ENCODE measurements at regions not wholly inside any gene's neighbourhood (a gene's known extent, or its start where the extent isn't known, plus 50 kb on each side); places are given as distances from the start of the nearest gene placed in this dataset.

DNA sequence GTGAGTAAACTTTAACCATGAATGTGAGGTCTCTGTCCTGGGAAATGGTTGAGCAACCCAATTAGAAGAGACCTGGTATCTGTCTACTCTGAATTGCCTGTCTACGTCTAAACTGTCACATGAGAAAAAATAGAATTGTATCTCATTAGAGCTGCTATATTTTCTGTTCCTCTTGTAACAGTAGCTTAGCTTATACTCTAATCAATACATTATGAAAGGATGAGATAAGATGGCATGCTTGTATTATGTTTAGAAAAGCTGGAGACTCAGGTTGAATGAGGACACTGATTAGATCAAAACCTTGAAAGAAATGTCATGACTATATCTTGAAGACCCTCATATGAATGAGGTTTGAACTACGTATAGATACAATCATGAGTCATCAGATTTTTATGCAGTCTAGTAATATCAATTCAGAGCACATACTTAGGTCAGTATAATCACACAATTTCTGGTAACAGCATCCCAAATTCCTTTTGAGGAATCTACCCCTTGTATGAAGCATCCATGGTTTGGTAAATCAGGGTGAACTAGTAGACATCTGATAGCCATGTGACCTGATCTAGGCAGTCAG lies 561.5 kb upstream of the CHORDC1 start:
- H3K4me2 ChIP-seq = no peak overlapping the region
- no peaks in the 10 kb centered on the region for H3K27me3 ChIP-seq (ENCODE audit: insufficient read depth, low read depth)
- TF ChIP-seq, protein P1, sequence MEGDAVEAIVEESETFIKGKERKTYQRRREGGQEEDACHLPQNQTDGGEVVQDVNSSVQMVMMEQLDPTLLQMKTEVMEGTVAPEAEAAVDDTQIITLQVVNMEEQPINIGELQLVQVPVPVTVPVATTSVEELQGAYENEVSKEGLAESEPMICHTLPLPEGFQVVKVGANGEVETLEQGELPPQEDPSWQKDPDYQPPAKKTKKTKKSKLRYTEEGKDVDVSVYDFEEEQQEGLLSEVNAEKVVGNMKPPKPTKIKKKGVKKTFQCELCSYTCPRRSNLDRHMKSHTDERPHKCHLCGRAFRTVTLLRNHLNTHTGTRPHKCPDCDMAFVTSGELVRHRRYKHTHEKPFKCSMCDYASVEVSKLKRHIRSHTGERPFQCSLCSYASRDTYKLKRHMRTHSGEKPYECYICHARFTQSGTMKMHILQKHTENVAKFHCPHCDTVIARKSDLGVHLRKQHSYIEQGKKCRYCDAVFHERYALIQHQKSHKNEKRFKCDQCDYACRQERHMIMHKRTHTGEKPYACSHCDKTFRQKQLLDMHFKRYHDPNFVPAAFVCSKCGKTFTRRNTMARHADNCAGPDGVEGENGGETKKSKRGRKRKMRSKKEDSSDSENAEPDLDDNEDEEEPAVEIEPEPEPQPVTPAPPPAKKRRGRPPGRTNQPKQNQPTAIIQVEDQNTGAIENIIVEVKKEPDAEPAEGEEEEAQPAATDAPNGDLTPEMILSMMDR (conservative IDR thresholded peaks at IDR 0.05; ENCODE audit: low read depth, low read length) = no peak
- no peak overlapping the region for H3K27ac ChIP-seq
- no peaks in the 10 kb centered on the region for H3K79me2 ChIP-seq (ENCODE audit: insufficient read depth, low read depth)
- no peaks in the 10 kb centered on the region for H3K36me3 ChIP-seq (ENCODE audit: insufficient read depth)
- H3K9ac ChIP-seq = no peak overlapping the region
- no peaks in the 10 kb centered on the region for H3K4me1 ChIP-seq (ENCODE audit: low read depth, poor library complexity, severe bottlenecking)
- no peaks in the 10 kb centered on the region for H4K20me1 ChIP-seq (ENCODE audit: insufficient read depth)
- H3K4me3 ChIP-seq (IDR thresholded peaks at IDR 0.05; ENCODE audit: insufficient read depth, low read depth, low read length) = no peak overlapping the region
- no peak overlapping the region for H2AFZ ChIP-seq (ENCODE audit: low read depth)

DNA sequence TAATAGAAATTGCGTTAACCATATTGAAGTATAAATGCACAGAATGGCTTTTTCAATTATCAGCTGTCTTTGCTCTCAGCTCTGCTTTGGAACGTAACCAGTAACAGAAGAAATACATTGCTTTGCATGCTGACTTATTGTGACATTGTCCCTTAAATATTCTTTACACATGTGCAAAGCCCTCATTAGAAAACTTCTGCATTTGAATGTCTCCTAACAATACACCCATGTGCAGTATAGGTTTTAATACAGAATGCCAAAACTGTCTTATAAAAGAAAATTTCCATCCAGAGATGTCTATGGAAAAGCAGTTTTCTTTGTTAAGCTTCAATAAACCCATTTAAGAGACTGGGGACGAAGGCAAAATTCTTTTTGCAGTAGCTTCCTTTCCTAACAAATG lies 560.3 kb upstream of the CHORDC1 start:
- no peaks in the 10 kb centered on the region for H4K20me1 ChIP-seq (ENCODE audit: insufficient read depth)
- H3K4me2 ChIP-seq = no peak overlapping the region
- no peak overlapping the region for H3K27ac ChIP-seq
- no peak overlapping the region for H3K9ac ChIP-seq
- no peaks in the 10 kb centered on the region for H3K79me2 ChIP-seq (ENCODE audit: insufficient read depth, low read depth)
- H3K27me3 ChIP-seq (ENCODE audit: insufficient read depth, low read depth) = no peaks in the 10 kb centered on the region
- H2AFZ ChIP-seq (ENCODE audit: low read depth) = no peak overlapping the region
- no peak overlapping the region for H3K4me3 ChIP-seq (IDR thresholded peaks at IDR 0.05; ENCODE audit: insufficient read depth, low read depth, low read length)
- TF ChIP-seq, protein P1 (conservative IDR thresholded peaks at IDR 0.05; ENCODE audit: low read depth, low read length) = no peak
- H3K36me3 ChIP-seq (ENCODE audit: insufficient read depth) = no peaks in the 10 kb centered on the region
- no peaks in the 10 kb centered on the region for H3K4me1 ChIP-seq (ENCODE audit: low read depth, poor library complexity, severe bottlenecking)

DNA sequence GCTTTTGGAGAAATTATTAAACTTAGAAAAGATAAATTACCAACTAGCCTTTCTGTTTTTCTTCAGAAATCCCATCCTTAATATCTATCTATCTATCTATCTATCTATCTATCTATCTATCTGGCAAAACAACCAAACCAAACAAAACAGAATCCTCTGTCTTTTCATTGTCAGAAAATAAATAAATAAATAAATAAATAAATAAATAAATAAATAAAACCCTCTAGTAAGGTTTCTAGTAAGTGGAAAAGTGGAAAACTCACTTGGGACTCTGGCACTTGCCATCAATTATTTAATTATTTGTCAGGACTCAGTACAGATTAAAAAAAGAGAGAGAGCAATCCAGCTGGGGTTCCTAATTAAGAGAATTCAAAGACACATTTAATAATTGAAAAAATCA lies 556.2 kb upstream of the CHORDC1 start:
- TF ChIP-seq, protein P1 (conservative IDR thresholded peaks at IDR 0.05; ENCODE audit: low read depth, low read length) = no peak
- no peaks in the 10 kb centered on the region for H3K79me2 ChIP-seq (ENCODE audit: insufficient read depth, low read depth)
- H3K4me2 ChIP-seq = no peak overlapping the region
- no peaks in the 10 kb centered on the region for H3K27me3 ChIP-seq (ENCODE audit: insufficient read depth, low read depth)
- H3K4me3 ChIP-seq (IDR thresholded peaks at IDR 0.05; ENCODE audit: insufficient read depth, low read depth, low read length) = no peak overlapping the region
- no peaks in the 10 kb centered on the region for H3K4me1 ChIP-seq (ENCODE audit: low read depth, poor library complexity, severe bottlenecking)
- no peaks in the 10 kb centered on the region for H3K36me3 ChIP-seq (ENCODE audit: insufficient read depth)
- no peak overlapping the region for H3K27ac ChIP-seq
- no peak overlapping the region for H2AFZ ChIP-seq (ENCODE audit: low read depth)
- no peaks in the 10 kb centered on the region for H4K20me1 ChIP-seq (ENCODE audit: insufficient read depth)
- H3K9ac ChIP-seq = no peak overlapping the region

DNA sequence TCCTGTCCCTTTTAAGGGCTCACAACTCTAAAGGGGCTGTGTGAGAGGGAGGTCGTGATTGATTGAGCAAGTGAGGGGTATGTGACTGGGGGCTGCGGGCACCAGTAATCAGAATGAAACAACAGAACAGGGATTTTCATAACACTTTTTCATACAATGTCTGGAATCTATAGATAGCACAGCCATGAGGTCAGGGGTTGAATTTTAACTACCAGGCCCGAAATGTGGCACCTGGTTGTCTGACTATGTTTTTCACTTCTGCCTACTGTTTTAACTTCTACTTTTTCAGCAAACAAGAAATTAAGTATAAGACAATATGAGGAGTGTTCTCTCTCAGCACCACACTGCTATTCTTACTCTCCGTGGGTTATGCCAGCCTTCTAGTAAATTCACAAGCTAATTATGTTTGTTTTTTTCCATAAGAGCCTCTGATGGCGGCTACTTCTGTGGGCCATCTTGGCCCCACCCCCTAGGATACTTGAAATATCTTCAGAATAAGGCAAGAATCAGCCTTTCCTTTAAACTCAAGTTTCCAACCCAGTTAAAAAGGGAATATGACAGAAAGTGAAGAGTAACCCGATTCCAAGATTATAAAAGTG lies 552.8 kb upstream of the CHORDC1 start:
- Histone ChIP-seq H3K4me1 (ENCODE audit: low read depth, poor library complexity, severe bottlenecking) (no peaks in the 10 kb centered on the region), H2AFZ (ENCODE audit: low read depth) (no peak overlapping the region), H3K36me3 (ENCODE audit: insufficient read depth) (no peaks in the 10 kb centered on the region), H4K20me1 (ENCODE audit: insufficient read depth) (no peaks in the 10 kb centered on the region), H3K9ac (no peak overlapping the region), H3K27ac (no peak overlapping the region), H3K27me3 (ENCODE audit: insufficient read depth, low read depth) (no peaks in the 10 kb centered on the region), H3K79me2 (ENCODE audit: insufficient read depth, low read depth) (no peaks in the 10 kb centered on the region), H3K4me2 (no peak overlapping the region), H3K4me3 (IDR thresholded peaks at IDR 0.05; ENCODE audit: insufficient read depth, low read depth, low read length) (no peak overlapping the region)
- TF ChIP-seq, protein P1 (conservative IDR thresholded peaks at IDR 0.05; ENCODE audit: low read depth, low read length) = no peak
